ENCODE measurements at regions not wholly inside any gene's neighbourhood (a gene's known extent, or its start where the extent isn't known, plus 50 kb on each side); places are given as distances from the start of the nearest gene placed in this dataset.

DNA sequence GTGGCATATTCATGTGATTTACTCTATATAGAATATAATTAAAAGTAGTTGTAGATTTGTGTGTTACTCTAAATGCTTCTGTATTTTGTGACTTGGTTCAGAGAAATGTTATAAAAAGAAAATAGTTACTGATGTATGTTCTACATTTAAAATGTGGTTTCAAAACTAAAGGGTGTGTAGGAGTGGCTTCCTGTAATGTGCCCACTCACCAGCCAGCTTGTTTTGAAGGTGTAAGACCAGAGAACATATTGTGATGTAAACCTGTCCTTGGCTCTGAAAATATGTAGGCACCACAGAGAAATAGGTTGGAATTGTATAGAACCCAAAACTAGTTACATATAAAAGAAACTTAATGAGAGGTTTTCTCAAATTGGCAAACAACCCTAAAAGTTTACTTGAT is 51.2 kb upstream of the ARRDC3 start:
- TF ChIP-seq, protein P1, sequence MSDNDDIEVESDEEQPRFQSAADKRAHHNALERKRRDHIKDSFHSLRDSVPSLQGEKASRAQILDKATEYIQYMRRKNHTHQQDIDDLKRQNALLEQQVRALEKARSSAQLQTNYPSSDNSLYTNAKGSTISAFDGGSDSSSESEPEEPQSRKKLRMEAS (IDR thresholded peaks at IDR 0.05; ENCODE audit: low read depth, low read length): no peak
- TF ChIP-seq CTCF (IDR thresholded peaks at IDR 0.05; ENCODE audit: low read depth, low read length) (no peak), POLR2A (IDR thresholded peaks at IDR 0.05; ENCODE audit: extremely low read depth, insufficient read length) (no peak), MYC (IDR thresholded peaks at IDR 0.05; ENCODE audit: low read depth, low read length) (no peak)

Data from NB4 (cell line).